ENCODE measurements at regions not wholly inside any gene's neighbourhood (a gene's known extent, or its start where the extent isn't known, plus 50 kb on each side); places are given as distances from the start of the nearest gene placed in this dataset.

GRCh38 chr1:229769809-229770208 lies 143.8 kb downstream of the URB2 start:
- Histone ChIP-seq H3K36me3 (replicated peaks in 1 of 2; ENCODE audit: control insufficient read depth in 1 of 2, insufficient read depth in 2 of 2, low read length in 1 of 2) (no peaks in the 10 kb centered on the region), H3F3A (replicated peaks; ENCODE audit: insufficient read depth) (no peaks in the 10 kb centered on the region), H3K9me2 (peaks cover 5% of the 10 kb centered on the region; the same call in 1 of the 2 replicates), H3K4me1 (ENCODE audit: control insufficient read depth in 1 of 2, insufficient read depth in 2 of 2, low read depth in 1 of 2, low read length in 1 of 2) (no peaks in the 10 kb centered on the region), H3K4me2 (no peak overlapping the region), H3K27ac (ENCODE audit: low read depth in 2 of 2, low read length in 1 of 2) (no peak overlapping the region), H3K79me2 (ENCODE audit: insufficient read depth) (no peaks in the 10 kb centered on the region), H4K20me1 (ENCODE audit: insufficient read depth) (no peaks in the 10 kb centered on the region), H2AFZ (ENCODE audit: low read depth) (no peak overlapping the region), H3K9ac (no peak overlapping the region), H3K4me3 (ENCODE audit: low read depth in 2 of 2, low read length in 1 of 2) (no peak overlapping the region), H3K27me3 (ENCODE audit: insufficient read depth) (no peaks in the 10 kb centered on the region), H3K9me3 (no peaks in the 10 kb centered on the region)
- WGBS (ENCODE audit: low lambda C conversion rate), result 30% methylated on average over 5 of the region's 5 CpGs
- ChIA-PET CTCF (no interaction called here), POLR2A (no interaction called here)
- no peak for DNase-seq
- TF ChIP-seq PBX3 (IDR thresholded peaks at IDR 0.05), result no peak
- no peak for TF ChIP-seq USF2 (IDR thresholded peaks at IDR 0.05; ENCODE audit: borderline replicate concordance, low read depth, low read length)
- no peak for TF ChIP-seq TCF12 (IDR thresholded peaks at IDR 0.05)
- TF ChIP-seq EZH2phosphoT487 (IDR thresholded peaks at IDR 0.05; ENCODE audit: borderline replicate concordance, low read depth), result no peak
- no peak for TF ChIP-seq GATA2 (CRISPR knock-in tag; IDR thresholded peaks at IDR 0.05)
- TF ChIP-seq RXRA (IDR thresholded peaks at IDR 0.05; ENCODE audit: borderline replicate concordance, low read depth), result no peak
- no peak for TF ChIP-seq RAD21 (IDR thresholded peaks at IDR 0.05; ENCODE audit: low read length)
- no peak for TF ChIP-seq RCOR1 (IDR thresholded peaks at IDR 0.05; ENCODE audit: low read length)
- no peak for TF ChIP-seq RFX5 (IDR thresholded peaks at IDR 0.05; ENCODE audit: low read length)
- no peak for TF ChIP-seq NFIC (IDR thresholded peaks at IDR 0.05; ENCODE audit: borderline replicate concordance)
- no peak for TF ChIP-seq MXI1 (IDR thresholded peaks at IDR 0.05; ENCODE audit: low read depth, low read length)
- TF ChIP-seq USF1 (IDR thresholded peaks at IDR 0.05; ENCODE audit: borderline replicate concordance, low read depth), result no peak
- TF ChIP-seq TAF1 (IDR thresholded peaks at IDR 0.05; ENCODE audit: borderline replicate concordance, low read depth, low read length), result no peak
- no peak for TF ChIP-seq SIN3A (IDR thresholded peaks at IDR 0.05; ENCODE audit: borderline replicate concordance, low read depth, low read length)
- TF ChIP-seq ZBTB33 (IDR thresholded peaks at IDR 0.05; ENCODE audit: borderline replicate concordance, low read depth), result no peak
- TF ChIP-seq CTCF (IDR thresholded peaks at IDR 0.05), result no peak
- no peak for TF ChIP-seq REST (IDR thresholded peaks at IDR 0.05; ENCODE audit: low read depth, low read length)

Data from SK-N-SH (cell line).